ENCODE measurements at regions not wholly inside any gene's neighbourhood (a gene's known extent, or its start where the extent isn't known, plus 50 kb on each side); places are given as distances from the start of the nearest gene placed in this dataset.

- Histone ChIP-seq H3K27ac (no peak overlapping the region), H3K4me1 (peaks cover 0 to 17% (median 0%) of the 10 kb centered on the region in 4 donors), H3K27me3 (no peaks in the 10 kb centered on the region), H3K4me3 (no peak overlapping the region), H3K36me3 (no peaks in the 10 kb centered on the region), H3K9me3 (no peaks in the 10 kb centered on the region)
- TF ChIP-seq, protein P1, sequence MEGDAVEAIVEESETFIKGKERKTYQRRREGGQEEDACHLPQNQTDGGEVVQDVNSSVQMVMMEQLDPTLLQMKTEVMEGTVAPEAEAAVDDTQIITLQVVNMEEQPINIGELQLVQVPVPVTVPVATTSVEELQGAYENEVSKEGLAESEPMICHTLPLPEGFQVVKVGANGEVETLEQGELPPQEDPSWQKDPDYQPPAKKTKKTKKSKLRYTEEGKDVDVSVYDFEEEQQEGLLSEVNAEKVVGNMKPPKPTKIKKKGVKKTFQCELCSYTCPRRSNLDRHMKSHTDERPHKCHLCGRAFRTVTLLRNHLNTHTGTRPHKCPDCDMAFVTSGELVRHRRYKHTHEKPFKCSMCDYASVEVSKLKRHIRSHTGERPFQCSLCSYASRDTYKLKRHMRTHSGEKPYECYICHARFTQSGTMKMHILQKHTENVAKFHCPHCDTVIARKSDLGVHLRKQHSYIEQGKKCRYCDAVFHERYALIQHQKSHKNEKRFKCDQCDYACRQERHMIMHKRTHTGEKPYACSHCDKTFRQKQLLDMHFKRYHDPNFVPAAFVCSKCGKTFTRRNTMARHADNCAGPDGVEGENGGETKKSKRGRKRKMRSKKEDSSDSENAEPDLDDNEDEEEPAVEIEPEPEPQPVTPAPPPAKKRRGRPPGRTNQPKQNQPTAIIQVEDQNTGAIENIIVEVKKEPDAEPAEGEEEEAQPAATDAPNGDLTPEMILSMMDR (IDR thresholded peaks at IDR 0.05): no peak
- intact Hi-C loops (cut with DNase I; ENCODE audit: low total_unique reads): no loop called here
- no peak for DNase-seq
Measured at GRCh38 chr20:11153819-11154218, 480.0 kb upstream of the JAG1 start.

- Histone ChIP-seq H3K9me3 (no peaks in the 10 kb centered on the region), H3K4me3 (no peak overlapping the region), H3K4me1 (peaks cover 0 to 31% (median 10%) of the 10 kb centered on the region in 4 donors), H3K27me3 (no peaks in the 10 kb centered on the region), H3K36me3 (no peaks in the 10 kb centered on the region), H3K27ac (no peak overlapping the region)
- intact Hi-C loops (cut with DNase I; ENCODE audit: low total_unique reads): no loop called here
- no peak for DNase-seq
- TF ChIP-seq, protein P1 (IDR thresholded peaks at IDR 0.05): no peak
Measured at GRCh38 chr20:11155156-11155756, 481.5 kb upstream of the JAG1 start.

- intact Hi-C loops (cut with DNase I; ENCODE audit: low total_unique reads): no loop called here
- TF ChIP-seq, protein P1 (IDR thresholded peaks at IDR 0.05): no peak
- Histone ChIP-seq H3K4me1 (peaks cover 0 to 32% (median 10%) of the 10 kb centered on the region in 4 donors), H3K4me3 (no peak overlapping the region), H3K27ac (no peak overlapping the region), H3K36me3 (no peaks in the 10 kb centered on the region), H3K27me3 (no peaks in the 10 kb centered on the region), H3K9me3 (no peaks in the 10 kb centered on the region)
- no peak for DNase-seq
Measured at GRCh38 chr20:11156922-11157321, 483.1 kb upstream of the JAG1 start.

GRCh38 chr20:11158146-11158545, 484.3 kb upstream of the JAG1 start:
- no peaks in the 10 kb centered on the region for H3K36me3 ChIP-seq
- no peak overlapping the region for H3K4me3 ChIP-seq
- H3K27me3 ChIP-seq: no peaks in the 10 kb centered on the region
- DNase-seq: no peak
- TF ChIP-seq, protein P1 (IDR thresholded peaks at IDR 0.05): no peak
- intact Hi-C loops (cut with DNase I; ENCODE audit: low total_unique reads): no loop called here
- H3K27ac ChIP-seq: no peak overlapping the region
- H3K9me3 ChIP-seq: no peaks in the 10 kb centered on the region
- H3K4me1 ChIP-seq: peaks cover 0 to 32% (median 10%) of the 10 kb centered on the region in 4 donors

GRCh38 chr20:11158589-11158988, 484.8 kb upstream of the JAG1 start:
- Histone ChIP-seq H3K36me3 (no peaks in the 10 kb centered on the region), H3K4me1 (peaks cover 0 to 30% (median 10%) of the 10 kb centered on the region in 4 donors), H3K4me3 (no peak overlapping the region), H3K27ac (peak overlapping the region; percentile 72 to 74), H3K27me3 (no peaks in the 10 kb centered on the region), H3K9me3 (no peaks in the 10 kb centered on the region)
- no peak for DNase-seq
- TF ChIP-seq, protein P1 (IDR thresholded peaks at IDR 0.05): no peak
- intact Hi-C loops (cut with DNase I; ENCODE audit: low total_unique reads): no loop called here

All from tibial artery (tissue), 4 donors.